Naive thymus-derived CD4-positive, alpha-beta T cell (primary cell): ENCODE measurements at regions not wholly inside any gene's neighbourhood (a gene's known extent, or its start where the extent isn't known, plus 50 kb on each side); places are given as distances from the start of the nearest gene placed in this dataset.

Experiments used
- ATAC-seq: fragments of 150-1000 bp; cut with Tn5 transposase; 2 replicates; pipeline ENCODE4 v1.10.0; 2021; ENCODE audit warnings: mild to moderate bottlenecking, moderate library complexity
- CTCF ChIA-PET: fragments of 350-600 bp; sonication (Branson Sonifier 250); formaldehyde crosslinking; loops from one replicate; lab custom pipeline; 2021; ENCODE audit warnings: antibody characterized with exemption; lab: Charles Lee
- POLR2A ChIA-PET: fragments of 350-600 bp; sonication (Branson Sonifier 250); formaldehyde crosslinking; loops from one replicate; lab custom pipeline; 2021; ENCODE audit warnings: antibody characterized with exemption, inconsistent platforms; lab: Charles Lee
- DNase-seq, 9 donors: peaks; one replicate each; pipeline versions ENCODE4 v3.0.0 to v3.0.0-alpha.2; 2020 to 2022; ENCODE audit warnings: mixed read lengths in 1 of 9
- H3K27ac ChIP-seq: one replicate; pipeline ENCODE4 v1.7.0; 2013; ENCODE audit warnings: mild to moderate bottlenecking, low read depth, low read length, moderate library complexity
- H3K27me3 ChIP-seq, 2 donors: one replicate each; pipeline ENCODE4 v1.7.0; 2013; ENCODE audit warnings: low read length in 2 of 2, mild to moderate bottlenecking in 2 of 2, moderate library complexity in 2 of 2; ENCODE audit not compliant: control insufficient read depth in 2 of 2, insufficient read depth in 2 of 2
- H3K36me3 ChIP-seq, 3 experiments: 1 replicate in 2 of 3; 2 replicates in 1 of 3; pipeline ENCODE4 v1.7.0; 2013; ENCODE audit warnings: low read length in 3 of 3, mild to moderate bottlenecking in 3 of 3, moderate library complexity in 1 of 3; ENCODE audit not compliant: insufficient read depth in 3 of 3, control insufficient read depth in 2 of 3
- H3K4me1 ChIP-seq, 2 donors: one replicate each; pipeline ENCODE4 v1.7.0; 2013; ENCODE audit warnings: low read length in 2 of 2, mild to moderate bottlenecking in 2 of 2, moderate library complexity in 1 of 2; ENCODE audit not compliant: control insufficient read depth in 2 of 2, insufficient read depth in 2 of 2
- H3K4me3 ChIP-seq: 2 replicates; pipeline ENCODE4 v1.7.0; 2013; ENCODE audit warnings: mild to moderate bottlenecking, low read length
- H3K9me3 ChIP-seq, 3 experiments: 1 replicate in 2 of 3; 2 replicates in 1 of 3; pipeline ENCODE4 v1.7.0; 2013; ENCODE audit warnings: low read length in 3 of 3; ENCODE audit not compliant: control insufficient read depth in 2 of 3
- H3K27ac Mint-ChIP-seq, 9 donors: one replicate each; pipeline ENCODE4 v1.8.0; 2020 to 2022; ENCODE audit warnings: mixed read lengths in 9 of 9, mild to moderate bottlenecking in 8 of 9, moderate library complexity in 5 of 9, inconsistent platforms in 2 of 9
- H3K27me3 Mint-ChIP-seq, 5 donors: one replicate each; pipeline ENCODE4 v1.8.0; 2021 to 2022; ENCODE audit warnings: mixed read lengths in 5 of 5, mild to moderate bottlenecking in 1 of 5
- H3K36me3 Mint-ChIP-seq, 5 donors: one replicate each; pipeline ENCODE4 v1.8.0; 2020 to 2022; ENCODE audit warnings: mixed read lengths in 5 of 5, mild to moderate bottlenecking in 3 of 5, inconsistent platforms in 1 of 5
- H3K4me1 Mint-ChIP-seq, 7 donors: one replicate each; pipeline ENCODE4 v1.8.0; 2020 to 2022; ENCODE audit warnings: mixed read lengths in 7 of 7, mild to moderate bottlenecking in 3 of 7, inconsistent platforms in 1 of 7
- H3K4me3 Mint-ChIP-seq, 10 donors: one replicate each; pipeline ENCODE4 v1.8.0; 2020 to 2022; ENCODE audit warnings: mild to moderate bottlenecking in 10 of 10, mixed read lengths in 10 of 10, moderate library complexity in 6 of 10, inconsistent platforms in 2 of 10
- H3K9me3 Mint-ChIP-seq, 11 donors: one replicate each; pipeline ENCODE4 v1.8.0; 2020 to 2022; ENCODE audit warnings: mixed read lengths in 11 of 11, mild to moderate bottlenecking in 4 of 11, inconsistent platforms in 1 of 11, moderate library complexity in 1 of 11
- intact Hi-C, 2 donors: fragments of 100-400 bp; cut with micrococcal nuclease; formaldehyde crosslinking; loops; one replicate each; pipeline ENCODE4 v1.15.1; 2023

DNA sequence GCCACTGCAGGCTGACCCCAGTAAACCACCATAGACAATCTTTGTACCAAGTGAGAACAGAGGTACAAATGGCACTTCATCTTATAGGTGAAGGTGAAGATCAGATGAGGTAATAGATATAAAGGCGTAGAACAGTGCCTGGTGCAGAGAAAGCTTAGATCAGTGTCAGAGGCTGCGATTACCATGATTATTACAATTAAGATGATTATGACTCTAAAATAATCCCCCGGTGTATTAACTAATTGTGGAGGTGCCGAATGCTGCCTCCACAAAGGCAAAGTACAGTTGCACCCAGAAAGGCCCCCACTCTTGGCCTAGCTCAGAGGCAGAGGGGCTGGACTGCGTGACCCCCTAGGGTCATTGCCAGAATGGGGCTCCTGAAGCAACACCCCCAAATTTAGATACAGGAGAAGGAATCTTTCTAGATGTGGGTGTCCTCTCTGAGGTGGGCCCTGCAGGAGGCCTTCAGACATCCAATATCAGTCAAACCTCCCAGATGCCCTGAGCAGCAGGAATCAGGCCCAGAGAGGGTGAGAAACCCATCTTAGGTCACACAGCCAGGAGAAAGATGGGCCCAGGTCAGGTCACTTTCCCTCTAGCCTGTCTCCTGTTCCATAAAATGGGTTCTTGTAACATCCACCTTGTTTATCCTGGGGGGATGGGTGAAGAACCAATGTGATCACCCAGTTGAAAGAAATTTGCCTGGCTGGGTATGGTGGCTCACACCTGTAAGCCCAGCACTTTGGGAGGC lies 139.8 kb downstream of the PHETA1 start:
- Mint-ChIP-seq H3K4me1 (peaks cover 0 to 9% (median 5%) of the 10 kb centered on the region in 7 donors), H3K4me3 (no peak overlapping the region), H3K36me3 (no peaks in the 10 kb centered on the region), H3K9me3 (peaks cover 0 to 16% (median 0%) of the 10 kb centered on the region in 11 donors), H3K27ac (no peak overlapping the region), H3K27me3 (peaks cover 0 to 9% (median 7%) of the 10 kb centered on the region in 5 donors)
- ATAC-seq: no peak
- POLR2A ChIA-PET: no interaction called here
- Histone ChIP-seq H3K27me3 (no peaks in the 10 kb centered on the region), H3K36me3 (no peaks in the 10 kb centered on the region), H3K4me3 (no peak overlapping the region), H3K9me3 (no peaks in the 10 kb centered on the region), H3K27ac (no peak overlapping the region), H3K4me1 (no peaks in the 10 kb centered on the region)
- no peak for DNase-seq
- CTCF ChIA-PET: no interaction called here
- intact Hi-C loops: no loop called here

- H3K4me3 ChIP-seq: no peak overlapping the region
- POLR2A ChIA-PET: no interaction called here
Measured at GRCh38 chr12:111227476-111228420, 141.1 kb downstream of the PHETA1 start.

DNA sequence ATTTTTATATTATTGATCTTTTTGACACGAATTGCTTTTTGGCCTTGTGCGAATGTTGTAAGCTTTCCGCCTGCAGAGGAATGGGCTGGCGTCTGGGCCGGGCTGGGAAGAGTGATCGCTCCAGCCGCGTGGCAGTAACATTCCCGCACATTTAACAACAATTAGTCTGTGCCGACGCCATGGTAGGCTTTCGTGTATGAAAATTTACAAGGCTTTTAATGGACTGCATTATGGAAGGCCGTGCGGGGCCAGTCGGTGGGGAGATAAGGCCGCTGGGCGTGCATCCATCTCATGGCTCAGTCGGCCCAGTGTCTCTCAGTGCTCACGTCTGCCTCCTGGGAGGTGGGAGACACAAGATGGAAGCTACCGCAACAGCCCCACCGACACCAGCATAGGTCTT lies 142.2 kb downstream of the PHETA1 start:
- H3K4me3 Mint-ChIP-seq: no peak overlapping the region
- intact Hi-C loops: no loop called here
- no peak for ATAC-seq

More at GRCh38 chr12:111227476-111228420, 141.1 kb downstream of the PHETA1 start:
- no peak for ATAC-seq
- Mint-ChIP-seq H3K9me3 (peaks cover 0 to 4% (median 0%) of the 10 kb centered on the region in 11 donors), H3K4me3 (no peak overlapping the region), H3K36me3 (no peaks in the 10 kb centered on the region), H3K27ac (no peak overlapping the region), H3K4me1 (peaks cover 0 to 10% (median 5%) of the 10 kb centered on the region in 7 donors), H3K27me3 (peaks cover 0 to 9% (median 7%) of the 10 kb centered on the region in 5 donors)
- H3K27ac ChIP-seq: no peak overlapping the region
- no peak for DNase-seq
- CTCF ChIA-PET: no interaction called here
- intact Hi-C loops: no loop called here
- H3K36me3 ChIP-seq: no peaks in the 10 kb centered on the region
- H3K4me1 ChIP-seq: no peaks in the 10 kb centered on the region
- H3K9me3 ChIP-seq: no peaks in the 10 kb centered on the region
- H3K27me3 ChIP-seq: no peaks in the 10 kb centered on the region

GRCh38 chr12:111225307-111225706 lies 143.6 kb downstream of the PHETA1 start:
- Mint-ChIP-seq H3K4me3 (no peak overlapping the region), H3K36me3 (no peaks in the 10 kb centered on the region), H3K27me3 (peaks cover 0 to 2% (median 0%) of the 10 kb centered on the region in 5 donors), H3K27ac (no peak overlapping the region), H3K9me3 (no peaks in the 10 kb centered on the region), H3K4me1 (peaks cover 0 to 10% (median 5%) of the 10 kb centered on the region in 7 donors)
- no peak overlapping the region for H3K4me3 ChIP-seq
- no peak for DNase-seq
- no peak for ATAC-seq
- H3K36me3 ChIP-seq: no peaks in the 10 kb centered on the region
- intact Hi-C loops: no loop called here
- POLR2A ChIA-PET: no interaction called here
- no peak overlapping the region for H3K27ac ChIP-seq
- no peaks in the 10 kb centered on the region for H3K9me3 ChIP-seq
- no peaks in the 10 kb centered on the region for H3K27me3 ChIP-seq
- CTCF ChIA-PET: no interaction called here
- no peaks in the 10 kb centered on the region for H3K4me1 ChIP-seq

More for the DNA sequence above, 142.2 kb downstream of the PHETA1 start:
- Mint-ChIP-seq H3K36me3 (no peaks in the 10 kb centered on the region), H3K27me3 (peaks cover 0 to 9% (median 7%) of the 10 kb centered on the region in 5 donors), H3K4me1 (peaks cover 0 to 10% (median 5%) of the 10 kb centered on the region in 7 donors), H3K9me3 (peaks cover 0 to 2% (median 0%) of the 10 kb centered on the region in 11 donors), H3K27ac (no peak overlapping the region)
- Histone ChIP-seq H3K4me1 (no peaks in the 10 kb centered on the region), H3K4me3 (no peak overlapping the region), H3K27ac (no peak overlapping the region), H3K27me3 (no peaks in the 10 kb centered on the region), H3K9me3 (no peaks in the 10 kb centered on the region), H3K36me3 (no peaks in the 10 kb centered on the region)
- ChIA-PET CTCF (no interaction called here), POLR2A (no interaction called here)
- DNase-seq: no peak

DNA sequence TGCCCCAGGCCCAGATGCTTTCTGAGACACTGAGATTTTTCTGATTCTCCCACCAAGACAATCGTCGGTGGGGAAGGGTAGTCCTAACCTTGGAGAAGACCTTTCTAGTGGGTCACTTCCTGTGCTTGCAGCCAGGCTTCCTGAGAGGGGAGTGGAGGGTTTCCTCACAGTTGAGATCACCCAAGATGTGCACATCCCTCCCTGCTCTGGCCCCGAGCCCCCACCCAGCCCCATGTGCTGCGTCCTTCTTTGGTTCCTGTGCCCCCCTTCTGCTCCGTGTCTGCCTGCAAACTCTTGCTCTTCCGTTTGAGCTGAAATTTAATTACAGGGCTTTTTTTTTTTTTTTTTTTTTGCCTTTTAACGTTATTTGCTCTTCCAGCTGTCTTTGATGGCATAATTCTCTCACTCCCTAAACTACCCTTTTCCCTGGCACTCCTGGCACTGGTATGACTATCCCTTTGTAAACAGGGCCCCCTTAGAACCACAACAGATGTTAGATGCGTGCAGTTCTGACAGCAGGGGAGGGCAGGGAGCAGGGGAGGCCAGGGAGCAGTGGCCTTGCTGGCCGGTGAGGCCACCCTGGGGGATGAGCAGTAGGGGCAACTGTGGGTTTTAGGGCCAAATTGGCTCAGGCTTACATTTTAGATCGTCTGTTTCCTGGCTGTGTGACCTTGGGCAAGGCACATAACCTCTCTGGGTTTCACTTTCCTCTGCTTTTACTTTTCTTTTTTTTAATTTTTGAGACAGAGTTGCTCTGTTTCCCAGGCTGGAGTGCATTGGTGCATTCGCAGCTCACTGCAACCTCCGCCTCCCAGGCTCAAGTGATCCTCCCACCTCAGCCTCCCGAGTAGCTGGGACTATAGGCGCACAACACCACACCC lies 144.5 kb downstream of the PHETA1 start:
- Histone ChIP-seq H3K4me1 (no peaks in the 10 kb centered on the region), H3K9me3 (no peaks in the 10 kb centered on the region), H3K27ac (no peak overlapping the region), H3K4me3 (no peak overlapping the region), H3K27me3 (no peaks in the 10 kb centered on the region), H3K36me3 (no peaks in the 10 kb centered on the region)
- no peaks in the 10 kb centered on the region for H3K9me3 Mint-ChIP-seq
- DNase-seq: no peak
- peak; percentile 27 for ATAC-seq
- H3K4me1 Mint-ChIP-seq: peaks cover 0 to 10% (median 5%) of the 10 kb centered on the region in 7 donors
- ChIA-PET CTCF (no interaction called here), POLR2A (no interaction called here)
- H3K4me3 Mint-ChIP-seq: peak overlapping the region in 1 of 10 donors; percentile 38
- intact Hi-C loops: no loop called here
- no peaks in the 10 kb centered on the region for H3K27me3 Mint-ChIP-seq
- H3K36me3 Mint-ChIP-seq: no peaks in the 10 kb centered on the region
- peak overlapping the region in 1 of 9 donors; percentile 48 for H3K27ac Mint-ChIP-seq

- Histone ChIP-seq H3K27ac (no peak overlapping the region), H3K9me3 (no peaks in the 10 kb centered on the region), H3K4me1 (no peaks in the 10 kb centered on the region), H3K27me3 (no peaks in the 10 kb centered on the region), H3K4me3 (no peak overlapping the region), H3K36me3 (no peaks in the 10 kb centered on the region)
- DNase-seq (no peak), ATAC-seq (no peak)
- peaks cover 0 to 10% (median 5%) of the 10 kb centered on the region in 7 donors for H3K4me1 Mint-ChIP-seq
- intact Hi-C loops: no loop called here
- ChIA-PET CTCF (no interaction called here), POLR2A (interaction anchor here (0.7 kb wide), 1 partner anchor 8 kb away, joined by 3 read pairs; no protein-coding TSS in a partner anchor)
- no peak overlapping the region for H3K27ac Mint-ChIP-seq
- no peaks in the 10 kb centered on the region for H3K9me3 Mint-ChIP-seq
- H3K27me3 Mint-ChIP-seq: peaks cover 0 to 3% (median 0%) of the 10 kb centered on the region in 5 donors
- H3K36me3 Mint-ChIP-seq: no peaks in the 10 kb centered on the region
- H3K4me3 Mint-ChIP-seq: no peak overlapping the region
Measured at GRCh38 chr12:111222523-111222922, 146.4 kb downstream of the PHETA1 start.
